ENCODE measurements at regions not wholly inside any gene's neighbourhood (a gene's known extent, or its start where the extent isn't known, plus 50 kb on each side); places are given as distances from the start of the nearest gene placed in this dataset.
A peak's percentile ranks its signal among the peaks of the same experiment; 100 is the strongest.

DNA sequence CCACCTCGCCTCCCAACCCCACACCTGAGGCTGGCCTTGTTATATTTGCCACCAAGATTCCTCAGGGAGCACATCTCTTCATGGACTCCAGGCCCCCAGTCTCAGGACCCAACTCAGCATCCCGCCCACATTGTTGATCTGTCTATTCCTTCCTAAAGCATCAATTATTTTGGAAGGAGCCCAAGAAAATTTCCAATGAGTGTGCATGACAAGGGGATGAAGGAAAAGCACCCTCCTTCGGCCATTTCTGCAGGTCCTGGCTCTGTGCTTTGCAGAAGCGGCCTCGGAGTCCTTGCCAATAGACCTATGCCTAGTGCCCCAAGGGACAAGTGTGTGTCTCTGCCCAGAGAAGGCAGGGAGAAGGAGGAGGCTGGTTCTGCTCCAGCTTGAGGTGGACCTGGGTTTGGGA, 273.2 kb downstream of the GADD45G start:
- H3K9me2 ChIP-seq (replicated peaks; ENCODE audit: insufficient read depth) = no peaks in the 10 kb centered on the region
- no peaks in the 10 kb centered on the region for H3K9me3 ChIP-seq (ENCODE audit: low read depth)
- no peaks in the 10 kb centered on the region for H3K36me3 ChIP-seq (replicated peaks; ENCODE audit: insufficient read depth, low read depth)
- H3K79me2 ChIP-seq = no peaks in the 10 kb centered on the region
- peaks cover 26% of the 10 kb centered on the region for H3K4me1 ChIP-seq (ENCODE audit: insufficient read depth)
- DNase-seq (ENCODE audit: low spot score) = no peak
- H3K4me3 ChIP-seq = no peak overlapping the region
- no peak overlapping the region for H3K27ac ChIP-seq
- 80% methylated on average over 5 of the region's 5 CpGs for WGBS (ENCODE audit: low lambda C conversion rate, missing lambda C conversion rate)
- no peaks in the 10 kb centered on the region for H4K20me1 ChIP-seq (ENCODE audit: insufficient read depth, poor library complexity, severe bottlenecking)
- TF ChIP-seq, protein P1, sequence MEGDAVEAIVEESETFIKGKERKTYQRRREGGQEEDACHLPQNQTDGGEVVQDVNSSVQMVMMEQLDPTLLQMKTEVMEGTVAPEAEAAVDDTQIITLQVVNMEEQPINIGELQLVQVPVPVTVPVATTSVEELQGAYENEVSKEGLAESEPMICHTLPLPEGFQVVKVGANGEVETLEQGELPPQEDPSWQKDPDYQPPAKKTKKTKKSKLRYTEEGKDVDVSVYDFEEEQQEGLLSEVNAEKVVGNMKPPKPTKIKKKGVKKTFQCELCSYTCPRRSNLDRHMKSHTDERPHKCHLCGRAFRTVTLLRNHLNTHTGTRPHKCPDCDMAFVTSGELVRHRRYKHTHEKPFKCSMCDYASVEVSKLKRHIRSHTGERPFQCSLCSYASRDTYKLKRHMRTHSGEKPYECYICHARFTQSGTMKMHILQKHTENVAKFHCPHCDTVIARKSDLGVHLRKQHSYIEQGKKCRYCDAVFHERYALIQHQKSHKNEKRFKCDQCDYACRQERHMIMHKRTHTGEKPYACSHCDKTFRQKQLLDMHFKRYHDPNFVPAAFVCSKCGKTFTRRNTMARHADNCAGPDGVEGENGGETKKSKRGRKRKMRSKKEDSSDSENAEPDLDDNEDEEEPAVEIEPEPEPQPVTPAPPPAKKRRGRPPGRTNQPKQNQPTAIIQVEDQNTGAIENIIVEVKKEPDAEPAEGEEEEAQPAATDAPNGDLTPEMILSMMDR (IDR thresholded peaks at IDR 0.05; ENCODE audit: poor library complexity) = no peak
- TF ChIP-seq EZH2 (IDR thresholded peaks at IDR 0.05; ENCODE audit: borderline replicate concordance) (no peak), EZH2phosphoT487 (IDR thresholded peaks at IDR 0.05; ENCODE audit: low read depth, severe bottlenecking, unreplicated experiment) (no peak)
- no peaks in the 10 kb centered on the region for H3K27me3 ChIP-seq
- no peak overlapping the region for H2AFZ ChIP-seq
- H3K4me2 ChIP-seq = no peak overlapping the region

DNA sequence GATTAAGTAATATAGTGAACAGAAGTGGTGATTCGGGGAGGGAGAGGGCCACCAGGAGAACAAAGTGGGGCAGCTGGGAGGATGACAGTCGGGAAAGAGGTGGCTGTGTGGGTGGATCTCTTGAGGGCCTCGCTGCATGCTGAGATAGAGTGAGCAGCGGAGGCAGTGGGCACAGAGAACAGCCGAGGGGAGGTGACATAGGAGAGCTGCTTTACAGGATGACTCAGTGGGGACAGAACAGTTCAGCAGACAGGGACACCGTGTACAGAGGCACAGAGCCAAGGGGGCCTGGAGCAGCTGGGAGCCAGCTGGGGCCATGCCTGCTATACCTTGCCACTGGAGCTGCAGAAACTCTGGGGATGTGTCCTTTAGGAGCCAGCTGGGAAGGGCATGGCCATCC, 273.9 kb downstream of the GADD45G start:
- Histone ChIP-seq H3K4me2 (no peak overlapping the region), H3K36me3 (replicated peaks; ENCODE audit: insufficient read depth, low read depth) (no peaks in the 10 kb centered on the region), H3K4me1 (ENCODE audit: insufficient read depth) (peaks cover 26% of the 10 kb centered on the region), H3K27me3 (no peaks in the 10 kb centered on the region), H3K79me2 (no peaks in the 10 kb centered on the region), H3K9me2 (replicated peaks; ENCODE audit: insufficient read depth) (no peaks in the 10 kb centered on the region), H3K27ac (no peak overlapping the region), H3K9me3 (ENCODE audit: low read depth) (no peaks in the 10 kb centered on the region), H2AFZ (no peak overlapping the region), H3K4me3 (no peak overlapping the region), H4K20me1 (ENCODE audit: insufficient read depth, poor library complexity, severe bottlenecking) (no peaks in the 10 kb centered on the region)
- WGBS (ENCODE audit: low lambda C conversion rate, missing lambda C conversion rate) = 66% methylated on average over 6 of the region's 6 CpGs
- TF ChIP-seq, protein P1 (IDR thresholded peaks at IDR 0.05; ENCODE audit: poor library complexity) = no peak
- TF ChIP-seq EZH2phosphoT487 (IDR thresholded peaks at IDR 0.05; ENCODE audit: low read depth, severe bottlenecking, unreplicated experiment) (no peak), EZH2 (IDR thresholded peaks at IDR 0.05; ENCODE audit: borderline replicate concordance) (no peak)
- peak; percentile 47 for DNase-seq (ENCODE audit: low spot score)

DNA sequence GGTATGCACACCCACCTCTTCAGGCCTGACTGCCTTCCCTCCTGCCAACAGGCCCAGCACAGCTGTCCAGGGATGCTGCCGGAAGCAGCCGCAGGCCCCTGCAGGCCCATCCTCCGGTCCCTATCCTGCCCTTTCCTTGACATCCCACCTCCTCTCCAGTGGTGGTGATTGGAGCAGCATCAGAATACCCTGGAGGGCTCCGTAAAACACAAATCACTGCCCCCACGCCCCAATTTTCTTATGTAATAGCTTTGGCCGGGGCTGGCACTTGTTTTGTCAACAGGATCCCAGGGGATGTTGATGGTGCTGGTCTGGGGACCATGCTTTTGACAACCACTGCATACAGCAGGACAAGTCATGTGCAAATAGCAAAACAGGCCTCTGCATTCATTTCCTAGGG, 274.5 kb downstream of the GADD45G start:
- peaks cover 25% of the 10 kb centered on the region for H3K4me1 ChIP-seq (ENCODE audit: insufficient read depth)
- no peak overlapping the region for H3K4me3 ChIP-seq
- no peak overlapping the region for H3K27ac ChIP-seq
- WGBS (ENCODE audit: low lambda C conversion rate, missing lambda C conversion rate) = 80% methylated on average over 6 of the region's 6 CpGs
- no peak overlapping the region for H3K4me2 ChIP-seq
- H4K20me1 ChIP-seq (ENCODE audit: insufficient read depth, poor library complexity, severe bottlenecking) = no peaks in the 10 kb centered on the region
- H3K79me2 ChIP-seq = no peaks in the 10 kb centered on the region
- no peaks in the 10 kb centered on the region for H3K36me3 ChIP-seq (replicated peaks; ENCODE audit: insufficient read depth, low read depth)
- H3K9me2 ChIP-seq (replicated peaks; ENCODE audit: insufficient read depth) = no peaks in the 10 kb centered on the region
- DNase-seq (ENCODE audit: low spot score) = no peak
- H3K27me3 ChIP-seq = no peaks in the 10 kb centered on the region
- no peaks in the 10 kb centered on the region for H3K9me3 ChIP-seq (ENCODE audit: low read depth)
- no peak overlapping the region for H2AFZ ChIP-seq
- TF ChIP-seq EZH2phosphoT487 (IDR thresholded peaks at IDR 0.05; ENCODE audit: low read depth, severe bottlenecking, unreplicated experiment) (no peak), EZH2 (IDR thresholded peaks at IDR 0.05; ENCODE audit: borderline replicate concordance) (no peak)
- TF ChIP-seq, protein P1 (IDR thresholded peaks at IDR 0.05; ENCODE audit: poor library complexity) = no peak

DNA sequence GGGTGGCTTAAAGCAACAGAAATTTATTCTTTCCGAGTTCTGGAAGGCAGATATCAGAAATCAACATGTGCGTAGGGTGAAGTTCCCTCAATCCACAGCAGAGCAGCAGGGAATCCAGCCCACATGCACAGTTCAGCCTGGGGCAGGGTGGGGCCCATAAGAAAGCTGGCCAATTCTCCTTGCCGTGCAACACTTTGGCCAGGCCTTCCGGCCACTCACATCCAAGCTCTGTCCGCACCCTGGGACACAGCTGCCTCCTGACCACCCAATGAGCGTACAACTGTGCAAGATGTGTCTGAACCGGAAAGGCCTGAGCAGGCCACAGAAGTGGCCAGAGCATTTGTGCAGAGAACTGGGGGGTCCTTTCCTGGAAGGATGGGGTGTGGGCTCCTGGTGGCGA, 274.9 kb downstream of the GADD45G start:
- no peak for DNase-seq (ENCODE audit: low spot score)
- Histone ChIP-seq H3K4me3 (no peak overlapping the region), H4K20me1 (ENCODE audit: insufficient read depth, poor library complexity, severe bottlenecking) (no peaks in the 10 kb centered on the region), H3K79me2 (no peaks in the 10 kb centered on the region), H2AFZ (no peak overlapping the region), H3K9me3 (ENCODE audit: low read depth) (no peaks in the 10 kb centered on the region), H3K27ac (no peak overlapping the region), H3K4me1 (ENCODE audit: insufficient read depth) (peaks cover 21% of the 10 kb centered on the region), H3K27me3 (no peaks in the 10 kb centered on the region), H3K9me2 (replicated peaks; ENCODE audit: insufficient read depth) (no peaks in the 10 kb centered on the region), H3K36me3 (replicated peaks; ENCODE audit: insufficient read depth, low read depth) (no peaks in the 10 kb centered on the region), H3K4me2 (no peak overlapping the region)
- TF ChIP-seq EZH2phosphoT487 (IDR thresholded peaks at IDR 0.05; ENCODE audit: low read depth, severe bottlenecking, unreplicated experiment) = no peak
- TF ChIP-seq, protein P1 (IDR thresholded peaks at IDR 0.05; ENCODE audit: poor library complexity) = no peak
- no peak for TF ChIP-seq EZH2 (IDR thresholded peaks at IDR 0.05; ENCODE audit: borderline replicate concordance)
- 91% methylated on average over 8 of the region's 8 CpGs for WGBS (ENCODE audit: low lambda C conversion rate, missing lambda C conversion rate)

Measured in hepatocyte (in vitro differentiated cells).